Prostate gland (tissue), 2 donors: ENCODE measurements at regions not wholly inside any gene's neighbourhood (a gene's known extent, or its start where the extent isn't known, plus 50 kb on each side); places are given as distances from the start of the nearest gene placed in this dataset.
"Not testable (repeated sequence)": the region's sequence is repeated elsewhere in the genome, so short reads cannot be mapped to it uniquely, and the experiment has no call there.

Experiments used
- POLR2A ChIP-seq: fragments of 450-650 bp; IDR thresholded peaks from one replicate; pipeline ENCODE4 v1.6.1; 2016; ENCODE audit warnings: antibody characterized with exemption, mild to moderate bottlenecking
- TF ChIP-seq, protein P1 (sequence below), 4 experiments: fragments of 200-600 bp in 2 of 4; fragments of 450-650 bp in 2 of 4; sonication (generic) in 2 of 4; IDR thresholded peaks; 1 replicate in 3 of 4; 2 replicates in 1 of 4; pipeline ENCODE4 v1.5.1; 2016 to 2019; ENCODE audit warnings: antibody characterized with exemption in 4 of 4, mild to moderate bottlenecking in 2 of 4, moderate library complexity in 2 of 4

DNA sequence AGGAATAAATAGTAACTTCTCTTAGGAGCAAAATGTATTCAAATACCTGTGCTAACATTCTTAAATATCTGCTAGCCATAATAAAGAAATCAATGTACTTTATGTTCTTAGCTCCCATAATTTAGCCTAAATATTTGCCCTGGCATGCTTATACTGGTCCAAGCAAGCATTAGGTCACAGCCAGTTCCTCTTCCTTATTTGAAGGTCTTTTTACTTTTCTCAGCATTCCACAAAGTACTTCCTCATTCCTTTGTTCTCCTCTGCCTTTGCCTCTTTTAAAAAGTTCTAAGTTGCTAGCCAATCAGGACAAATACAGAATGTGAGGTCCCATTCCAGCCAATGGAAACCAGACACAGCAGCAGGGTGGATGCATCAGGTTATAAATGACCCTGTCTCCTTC is 102.9 kb upstream of the INTU start:
- TF ChIP-seq, protein P1, sequence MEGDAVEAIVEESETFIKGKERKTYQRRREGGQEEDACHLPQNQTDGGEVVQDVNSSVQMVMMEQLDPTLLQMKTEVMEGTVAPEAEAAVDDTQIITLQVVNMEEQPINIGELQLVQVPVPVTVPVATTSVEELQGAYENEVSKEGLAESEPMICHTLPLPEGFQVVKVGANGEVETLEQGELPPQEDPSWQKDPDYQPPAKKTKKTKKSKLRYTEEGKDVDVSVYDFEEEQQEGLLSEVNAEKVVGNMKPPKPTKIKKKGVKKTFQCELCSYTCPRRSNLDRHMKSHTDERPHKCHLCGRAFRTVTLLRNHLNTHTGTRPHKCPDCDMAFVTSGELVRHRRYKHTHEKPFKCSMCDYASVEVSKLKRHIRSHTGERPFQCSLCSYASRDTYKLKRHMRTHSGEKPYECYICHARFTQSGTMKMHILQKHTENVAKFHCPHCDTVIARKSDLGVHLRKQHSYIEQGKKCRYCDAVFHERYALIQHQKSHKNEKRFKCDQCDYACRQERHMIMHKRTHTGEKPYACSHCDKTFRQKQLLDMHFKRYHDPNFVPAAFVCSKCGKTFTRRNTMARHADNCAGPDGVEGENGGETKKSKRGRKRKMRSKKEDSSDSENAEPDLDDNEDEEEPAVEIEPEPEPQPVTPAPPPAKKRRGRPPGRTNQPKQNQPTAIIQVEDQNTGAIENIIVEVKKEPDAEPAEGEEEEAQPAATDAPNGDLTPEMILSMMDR (IDR thresholded peaks at IDR 0.05) = not testable (repeated sequence)
- not testable (repeated sequence) for TF ChIP-seq POLR2A
